Common myeloid progenitor, CD34-positive (primary cell): ENCODE measurements at regions not wholly inside any gene's neighbourhood (a gene's known extent, or its start where the extent isn't known, plus 50 kb on each side); places are given as distances from the start of the nearest gene placed in this dataset.

Source experiments
- CTCF ChIA-PET: fragments of 350-600 bp; sonication (Branson Sonifier 250); formaldehyde crosslinking; loops from one replicate; lab custom pipeline; 2021; ENCODE audit warnings: antibody characterized with exemption; lab: Charles Lee
- POLR2A ChIA-PET: fragments of 350-600 bp; sonication (Branson Sonifier 250); formaldehyde crosslinking; loops from one replicate; lab custom pipeline; 2021; ENCODE audit warnings: antibody characterized with exemption; lab: Charles Lee
- DNase-seq, 3 donors: peaks; one replicate each; pipeline versions ENCODE4 v3.0.0 to v3.0.0-alpha.2; 2013
- H3K27ac ChIP-seq, 2 experiments: 1 replicate in 1 of 2; 2 replicates in 1 of 2; pipeline ENCODE4 v1.7.0; 2013; ENCODE audit warnings: inconsistent platforms in 2 of 2, low read length in 2 of 2, mild to moderate bottlenecking in 2 of 2, low read depth in 1 of 2, moderate library complexity in 1 of 2; ENCODE audit not compliant: severe bottlenecking in 2 of 2, insufficient read depth in 1 of 2, poor library complexity in 1 of 2
- H3K27me3 ChIP-seq, 5 experiments: replicated peaks in 2 of 5; 1 replicate in 3 of 5; 2 replicates in 2 of 5; pipeline versions ENCODE4 v1.6.1 to v1.7.0; 2013; ENCODE audit warnings: low read length in 4 of 5, mild to moderate bottlenecking in 2 of 5, moderate library complexity in 2 of 5, inconsistent platforms in 1 of 5; ENCODE audit not compliant: insufficient read depth in 5 of 5, control insufficient read depth in 4 of 5
- H3K36me3 ChIP-seq, 4 experiments: 1 replicate in 2 of 4; 2 replicates in 2 of 4; pipeline versions ENCODE4 v1.6.1 to v1.7.0; 2013; ENCODE audit warnings: low read length in 3 of 4, control low read depth in 1 of 4, mild to moderate bottlenecking in 1 of 4; ENCODE audit not compliant: control insufficient read depth in 4 of 4, insufficient read depth in 4 of 4
- H3K4me1 ChIP-seq, 4 experiments: 1 replicate in 3 of 4; 2 replicates in 1 of 4; pipeline versions ENCODE4 v1.6.1 to v1.7.1; 2013; ENCODE audit warnings: low read length in 3 of 4, mild to moderate bottlenecking in 3 of 4, control low read depth in 1 of 4, inconsistent platforms in 1 of 4, moderate library complexity in 1 of 4; ENCODE audit not compliant: control insufficient read depth in 4 of 4, insufficient read depth in 4 of 4; ENCODE audit errors: control extremely low read depth in 1 of 4
- H3K4me3 ChIP-seq, 7 experiments: 1 replicate in 4 of 7; 2 replicates in 3 of 7; pipeline versions ENCODE4 v1.5.1 to v1.7.0; 2013; ENCODE audit warnings: mild to moderate bottlenecking in 7 of 7, low read length in 6 of 7, moderate library complexity in 6 of 7, inconsistent platforms in 2 of 7, low read depth in 2 of 7, control low read depth in 1 of 7; ENCODE audit not compliant: insufficient read depth in 4 of 7, control insufficient read depth in 1 of 7; ENCODE audit errors: extremely low read depth in 1 of 7
- H3K9me3 ChIP-seq, 5 experiments: 1 replicate in 4 of 5; 2 replicates in 1 of 5; pipeline versions ENCODE4 v1.6.1 to v1.7.1; 2013; ENCODE audit warnings: low read length in 4 of 5, mild to moderate bottlenecking in 2 of 5, inconsistent platforms in 1 of 5, low read depth in 1 of 5, moderate library complexity in 1 of 5; ENCODE audit not compliant: control insufficient read depth in 4 of 5, insufficient read depth in 2 of 5; ENCODE audit errors: control extremely low read depth in 1 of 5
- WGBS: methylation state at CpG from one replicate; pipeline ENCODE4 v1.1.5; 2013; ENCODE audit not compliant: insufficient coverage; 5-methylcytosine and 5-hydroxymethylcytosine counted together

- no CpG with 5 or more reads among the region's 2 CpGs for WGBS
- Histone ChIP-seq H3K36me3 (no peaks in the 10 kb centered on the region), H3K4me1 (no peaks in the 10 kb centered on the region), H3K27me3 (no peaks in the 10 kb centered on the region), H3K9me3 (no peaks in the 10 kb centered on the region), H3K4me3 (no peak overlapping the region), H3K27ac (no peak overlapping the region)
- no peak for DNase-seq
- POLR2A ChIA-PET = no interaction called here
- CTCF ChIA-PET = no interaction called here
These were observed 650.9 kb upstream of the PCDH10 start for GRCh38 chr4:132498215-132498614.

- H3K27me3 ChIP-seq = no peaks in the 10 kb centered on the region
- ChIA-PET POLR2A (no interaction called here), CTCF (no interaction called here)
- no peaks in the 10 kb centered on the region for H3K36me3 ChIP-seq
- no peak overlapping the region for H3K27ac ChIP-seq
- no peak overlapping the region for H3K4me3 ChIP-seq
- H3K4me1 ChIP-seq = no peaks in the 10 kb centered on the region
- H3K9me3 ChIP-seq = no peaks in the 10 kb centered on the region
- DNase-seq = no peak
These were observed 647.0 kb upstream of the PCDH10 start for GRCh38 chr4:132502096-132502552.

GRCh38 chr4:132504438-132504837, 644.7 kb upstream of the PCDH10 start:
- H3K4me1 ChIP-seq = no peaks in the 10 kb centered on the region
- ChIA-PET POLR2A (no interaction called here), CTCF (no interaction called here)
- 91% methylated on average over 2 of the region's 2 CpGs for WGBS
- H3K9me3 ChIP-seq = no peaks in the 10 kb centered on the region
- no peak overlapping the region for H3K4me3 ChIP-seq
- DNase-seq = no peak
- no peak overlapping the region for H3K27ac ChIP-seq
- no peaks in the 10 kb centered on the region for H3K27me3 ChIP-seq
- no peaks in the 10 kb centered on the region for H3K36me3 ChIP-seq

GRCh38 chr4:132506568-132506967, 642.5 kb upstream of the PCDH10 start:
- H3K4me3 ChIP-seq = no peak overlapping the region
- DNase-seq = no peak
- H3K9me3 ChIP-seq = no peaks in the 10 kb centered on the region
- WGBS = no CpG with 5 or more reads among the region's 2 CpGs
- ChIA-PET CTCF (no interaction called here), POLR2A (no interaction called here)
- no peaks in the 10 kb centered on the region for H3K4me1 ChIP-seq
- H3K27me3 ChIP-seq = no peaks in the 10 kb centered on the region
- H3K36me3 ChIP-seq = no peaks in the 10 kb centered on the region
- H3K27ac ChIP-seq = no peak overlapping the region

- no peak for DNase-seq
- no peak overlapping the region for H3K4me3 ChIP-seq
- POLR2A ChIA-PET = no interaction called here
- no peak overlapping the region for H3K27ac ChIP-seq
- H3K9me3 ChIP-seq = no peaks in the 10 kb centered on the region
- CTCF ChIA-PET = no interaction called here
- H3K27me3 ChIP-seq = no peaks in the 10 kb centered on the region
- H3K36me3 ChIP-seq = no peaks in the 10 kb centered on the region
- 75% methylated on average over 2 of the region's 2 CpGs for WGBS
- H3K4me1 ChIP-seq = no peaks in the 10 kb centered on the region
These were observed 635.6 kb upstream of the PCDH10 start for GRCh38 chr4:132513491-132513890.

GRCh38 chr4:132526652-132527051, 622.4 kb upstream of the PCDH10 start:
- ChIA-PET POLR2A (no interaction called here), CTCF (no interaction called here)
- Histone ChIP-seq H3K4me1 (no peaks in the 10 kb centered on the region), H3K27me3 (no peaks in the 10 kb centered on the region), H3K27ac (no peak overlapping the region), H3K36me3 (no peaks in the 10 kb centered on the region), H3K9me3 (no peaks in the 10 kb centered on the region), H3K4me3 (no peak overlapping the region)
- no peak for DNase-seq
- WGBS = no CpG with 5 or more reads among the region's 1 CpG

GRCh38 chr4:132527817-132528216, 621.3 kb upstream of the PCDH10 start:
- WGBS = no CpG with 5 or more reads among the region's 1 CpG
- no peaks in the 10 kb centered on the region for H3K36me3 ChIP-seq
- H3K9me3 ChIP-seq = no peaks in the 10 kb centered on the region
- H3K4me3 ChIP-seq = no peak overlapping the region
- CTCF ChIA-PET = no interaction called here
- no peak overlapping the region for H3K27ac ChIP-seq
- POLR2A ChIA-PET = no interaction called here
- no peaks in the 10 kb centered on the region for H3K27me3 ChIP-seq
- no peaks in the 10 kb centered on the region for H3K4me1 ChIP-seq
- DNase-seq = no peak
